ENCODE measurements at regions not wholly inside any gene's neighbourhood (a gene's known extent, or its start where the extent isn't known, plus 50 kb on each side); places are given as distances from the start of the nearest gene placed in this dataset.
"Not testable (repeated sequence)": the region's sequence is repeated elsewhere in the genome, so short reads cannot be mapped to it uniquely, and the experiment has no call there.

DNA sequence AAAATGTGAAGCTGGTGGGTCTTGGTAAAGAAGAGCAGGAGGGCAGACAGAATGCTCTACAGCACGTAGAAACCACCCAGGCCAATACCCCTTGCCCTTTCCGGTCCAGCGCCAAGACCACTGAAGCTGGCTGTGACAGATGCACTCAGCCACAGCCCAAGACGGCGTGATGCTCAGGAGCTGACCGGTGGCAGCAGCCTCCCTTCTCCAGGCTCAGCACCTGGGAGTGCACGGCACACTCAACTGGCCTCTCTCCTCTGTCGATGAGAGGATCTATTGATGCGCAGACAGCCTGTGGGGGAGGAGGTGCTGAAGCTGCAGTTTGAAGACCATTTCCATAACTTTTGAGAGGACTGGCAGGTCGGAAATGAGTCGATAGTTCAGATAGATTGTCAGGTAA lies 141.0 kb upstream of the MYT1L start:
- no peaks in the 10 kb centered on the region for H3K27me3 ChIP-seq (ENCODE audit: insufficient read depth, low read length, poor library complexity, severe bottlenecking)
- H3K4me1 ChIP-seq (ENCODE audit: insufficient read depth, low read length): no peaks in the 10 kb centered on the region
- Mint-ChIP-seq H3K27ac (no peak overlapping the region), H3K36me3 (no peaks in the 10 kb centered on the region), H3K4me3 (no peak overlapping the region), H3K4me1 (no peaks in the 10 kb centered on the region), H3K27me3 (no peaks in the 10 kb centered on the region), H3K9me3 (peaks cover 0 to 3% (median 0%) of the 10 kb centered on the region in 5 donors)
- H3K36me3 ChIP-seq (ENCODE audit: insufficient read depth, low read length): no peaks in the 10 kb centered on the region
- H3K27ac ChIP-seq (ENCODE audit: low read depth, low read length): no peak overlapping the region
- CTCF ChIA-PET: no interaction called here
- no peak for DNase-seq
- no peaks in the 10 kb centered on the region for H3K9me3 ChIP-seq (ENCODE audit: low read length)
- POLR2A ChIA-PET: no interaction called here
- H3K4me3 ChIP-seq (ENCODE audit: low read length): no peak overlapping the region

DNA sequence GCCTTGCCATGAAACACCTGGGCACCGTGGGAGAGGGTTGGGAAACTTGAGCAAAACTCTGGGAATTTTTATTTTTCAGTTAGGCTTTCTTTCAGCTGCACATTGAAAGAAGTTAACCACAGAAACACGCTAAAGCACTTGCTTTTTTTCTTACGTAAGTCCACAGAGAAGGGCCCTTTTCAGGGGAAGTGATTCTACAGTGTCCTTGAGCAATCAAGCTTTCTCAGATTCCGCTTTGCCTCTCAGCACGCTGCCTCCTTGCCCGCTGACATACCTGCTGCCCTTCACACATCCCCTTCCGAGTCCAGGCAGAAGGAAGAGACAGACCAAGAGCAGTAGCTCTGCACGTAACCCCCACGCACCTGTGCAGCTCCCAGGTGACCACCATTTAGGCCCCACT lies 135.5 kb upstream of the MYT1L start:
- Mint-ChIP-seq H3K4me1 (no peaks in the 10 kb centered on the region), H3K4me3 (no peak overlapping the region), H3K9me3 (peaks cover 0 to 3% (median 2%) of the 10 kb centered on the region in 5 donors), H3K36me3 (no peaks in the 10 kb centered on the region), H3K27me3 (no peaks in the 10 kb centered on the region), H3K27ac (no peak overlapping the region)
- no peaks in the 10 kb centered on the region for H3K27me3 ChIP-seq (ENCODE audit: insufficient read depth, low read length, poor library complexity, severe bottlenecking)
- no peaks in the 10 kb centered on the region for H3K36me3 ChIP-seq (ENCODE audit: insufficient read depth, low read length)
- H3K27ac ChIP-seq (ENCODE audit: low read depth, low read length): no peak overlapping the region
- POLR2A ChIA-PET: no interaction called here
- H3K9me3 ChIP-seq (ENCODE audit: low read length): no peaks in the 10 kb centered on the region
- no peaks in the 10 kb centered on the region for H3K4me1 ChIP-seq (ENCODE audit: insufficient read depth, low read length)
- no peak overlapping the region for H3K4me3 ChIP-seq (ENCODE audit: low read length)
- CTCF ChIA-PET: no interaction called here
- no peak for DNase-seq

DNA sequence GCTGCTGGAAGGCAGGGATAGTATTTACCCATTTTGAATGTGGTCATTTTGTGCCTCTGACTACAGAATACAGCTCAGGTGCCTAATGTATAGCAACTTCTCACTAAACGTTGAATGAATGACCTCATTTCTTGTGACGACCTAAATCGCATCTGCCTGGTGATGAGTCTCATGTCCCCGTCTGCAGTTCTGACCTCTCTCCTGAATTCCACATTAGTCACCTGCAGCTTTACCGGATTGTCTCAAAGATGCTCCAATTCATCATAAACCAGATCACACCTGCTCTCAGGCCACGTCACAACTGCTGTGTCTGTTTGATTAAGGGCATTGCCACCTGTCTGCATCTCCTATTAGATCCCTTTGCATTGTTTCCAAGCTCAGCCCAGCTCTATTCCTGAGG lies 133.6 kb upstream of the MYT1L start:
- DNase-seq: no peak
- no peaks in the 10 kb centered on the region for H3K27me3 ChIP-seq (ENCODE audit: insufficient read depth, low read length, poor library complexity, severe bottlenecking)
- H3K36me3 ChIP-seq (ENCODE audit: insufficient read depth, low read length): no peaks in the 10 kb centered on the region
- H3K9me3 ChIP-seq (ENCODE audit: low read length): no peaks in the 10 kb centered on the region
- Mint-ChIP-seq H3K27me3 (no peaks in the 10 kb centered on the region), H3K4me3 (no peak overlapping the region), H3K27ac (no peak overlapping the region), H3K36me3 (no peaks in the 10 kb centered on the region), H3K9me3 (peaks cover 0 to 3% (median 2%) of the 10 kb centered on the region in 5 donors), H3K4me1 (no peaks in the 10 kb centered on the region)
- H3K27ac ChIP-seq (ENCODE audit: low read depth, low read length): no peak overlapping the region
- no peak overlapping the region for H3K4me3 ChIP-seq (ENCODE audit: low read length)
- ChIA-PET CTCF (no interaction called here), POLR2A (no interaction called here)
- no peaks in the 10 kb centered on the region for H3K4me1 ChIP-seq (ENCODE audit: insufficient read depth, low read length)

DNA sequence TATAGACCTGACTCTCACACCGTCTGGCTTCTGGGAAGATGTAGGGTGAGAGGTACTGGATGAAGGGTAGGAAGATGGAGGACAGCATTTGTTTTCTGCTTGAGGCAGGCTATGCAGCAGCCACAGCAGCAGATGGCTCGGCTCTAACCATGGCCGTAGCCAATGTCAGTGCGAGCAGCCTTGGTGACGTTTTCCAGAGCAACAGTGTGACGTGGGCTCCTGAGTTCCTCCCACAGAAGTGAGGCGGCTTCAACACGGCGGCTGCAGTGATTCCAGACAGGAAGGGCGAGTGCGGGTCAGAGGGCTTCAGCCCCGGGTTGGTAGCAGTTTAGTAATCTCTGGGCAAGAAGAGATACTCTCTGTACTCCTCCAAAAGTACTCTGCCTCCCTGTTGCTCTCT lies 133.0 kb upstream of the MYT1L start:
- Histone ChIP-seq H3K9me3 (ENCODE audit: low read length) (no peaks in the 10 kb centered on the region), H3K36me3 (ENCODE audit: insufficient read depth, low read length) (no peaks in the 10 kb centered on the region), H3K4me1 (ENCODE audit: insufficient read depth, low read length) (no peaks in the 10 kb centered on the region), H3K4me3 (ENCODE audit: low read length) (no peak overlapping the region), H3K27ac (ENCODE audit: low read depth, low read length) (no peak overlapping the region), H3K27me3 (ENCODE audit: insufficient read depth, low read length, poor library complexity, severe bottlenecking) (no peaks in the 10 kb centered on the region)
- H3K27me3 Mint-ChIP-seq: no peaks in the 10 kb centered on the region
- no peak for DNase-seq
- H3K36me3 Mint-ChIP-seq: no peaks in the 10 kb centered on the region
- H3K4me3 Mint-ChIP-seq: no peak overlapping the region
- peaks cover 0 to 3% (median 2%) of the 10 kb centered on the region in 5 donors for H3K9me3 Mint-ChIP-seq
- POLR2A ChIA-PET: no interaction called here
- CTCF ChIA-PET: no interaction called here
- no peak overlapping the region for H3K27ac Mint-ChIP-seq
- no peaks in the 10 kb centered on the region for H3K4me1 Mint-ChIP-seq

DNA sequence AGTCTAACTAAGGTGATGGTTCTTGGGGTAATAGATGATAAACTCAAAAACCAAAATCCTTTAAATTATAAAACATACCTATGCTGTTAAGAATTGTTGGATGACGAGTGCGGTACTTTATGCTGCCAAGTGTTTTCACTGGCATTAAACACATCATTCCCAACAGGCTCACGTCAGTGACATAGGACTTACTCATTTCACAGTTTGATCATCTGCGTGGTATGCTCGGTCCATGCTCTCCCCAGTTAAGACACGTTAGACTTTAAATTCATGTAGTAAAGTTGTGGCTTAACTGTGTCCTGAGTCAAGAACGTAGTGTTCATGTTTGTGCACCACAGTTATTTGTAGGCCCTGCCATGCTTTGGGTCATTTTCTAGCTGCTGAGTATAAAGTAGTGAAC lies 125.6 kb upstream of the MYT1L start:
- Mint-ChIP-seq H3K4me1 (no peaks in the 10 kb centered on the region), H3K9me3 (peaks cover 0 to 3% (median 0%) of the 10 kb centered on the region in 5 donors), H3K27me3 (no peaks in the 10 kb centered on the region), H3K4me3 (no peak overlapping the region), H3K36me3 (no peaks in the 10 kb centered on the region), H3K27ac (no peak overlapping the region)
- H3K27me3 ChIP-seq (ENCODE audit: insufficient read depth, low read length, poor library complexity, severe bottlenecking): no peaks in the 10 kb centered on the region
- ChIA-PET POLR2A (no interaction called here), CTCF (no interaction called here)
- H3K27ac ChIP-seq (ENCODE audit: low read depth, low read length): no peak overlapping the region
- H3K4me1 ChIP-seq (ENCODE audit: insufficient read depth, low read length): no peaks in the 10 kb centered on the region
- H3K9me3 ChIP-seq (ENCODE audit: low read length): no peaks in the 10 kb centered on the region
- H3K36me3 ChIP-seq (ENCODE audit: insufficient read depth, low read length): no peaks in the 10 kb centered on the region
- DNase-seq: no peak
- H3K4me3 ChIP-seq (ENCODE audit: low read length): no peak overlapping the region

DNA sequence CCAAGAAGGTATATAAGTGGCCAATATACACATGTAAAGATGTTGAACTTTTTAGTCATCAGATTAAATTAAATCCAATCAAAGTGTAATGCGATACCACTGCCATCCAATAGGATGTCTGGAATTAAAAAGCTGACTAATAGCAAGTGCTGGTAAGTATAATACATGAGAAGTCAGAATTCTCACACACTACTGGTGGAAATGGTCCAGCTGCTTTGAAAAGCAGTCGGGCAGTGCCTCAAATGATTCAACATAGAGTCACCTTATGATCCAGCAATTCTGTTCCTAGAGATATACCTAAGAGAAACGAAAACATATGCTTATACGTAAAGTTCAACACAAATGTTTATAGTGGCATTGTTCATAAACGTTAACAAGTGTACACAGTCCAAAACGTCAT lies 124.1 kb upstream of the MYT1L start:
- CTCF ChIA-PET: no interaction called here
- Histone ChIP-seq H3K4me1 (ENCODE audit: insufficient read depth, low read length) (no peaks in the 10 kb centered on the region), H3K36me3 (ENCODE audit: insufficient read depth, low read length) (no peaks in the 10 kb centered on the region), H3K27ac (ENCODE audit: low read depth, low read length) (no peak overlapping the region), H3K27me3 (ENCODE audit: insufficient read depth, low read length, poor library complexity, severe bottlenecking) (no peaks in the 10 kb centered on the region), H3K9me3 (ENCODE audit: low read length) (no peaks in the 10 kb centered on the region), H3K4me3 (ENCODE audit: low read length) (no peak overlapping the region)
- no peaks in the 10 kb centered on the region for H3K4me1 Mint-ChIP-seq
- no peaks in the 10 kb centered on the region for H3K36me3 Mint-ChIP-seq
- H3K27ac Mint-ChIP-seq: no peak overlapping the region
- H3K27me3 Mint-ChIP-seq: no peaks in the 10 kb centered on the region
- POLR2A ChIA-PET: no interaction called here
- no peak for DNase-seq
- no peak overlapping the region for H3K4me3 Mint-ChIP-seq
- H3K9me3 Mint-ChIP-seq: peaks cover 0 to 3% (median 0%) of the 10 kb centered on the region in 5 donors

DNA sequence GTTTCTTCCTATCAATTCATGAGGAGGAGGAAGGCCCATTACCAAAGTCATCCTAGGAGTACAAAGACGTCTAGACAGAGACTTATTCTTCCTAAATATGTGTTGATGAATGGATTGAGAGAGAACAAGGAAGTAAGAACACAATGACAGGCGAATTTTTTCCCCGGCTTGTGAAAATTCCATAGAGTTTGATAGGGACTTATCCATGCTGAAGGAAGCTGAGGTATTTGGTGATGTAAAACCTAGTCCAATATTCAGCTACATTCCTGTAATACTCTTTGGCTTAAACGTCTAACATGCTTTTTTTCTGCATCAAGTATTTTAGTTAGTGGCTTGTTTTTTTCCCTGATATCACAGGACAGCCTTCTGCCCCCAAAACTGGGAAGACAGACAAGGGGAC lies 121.9 kb upstream of the MYT1L start:
- Mint-ChIP-seq H3K36me3 (no peaks in the 10 kb centered on the region), H3K9me3 (peaks cover 0 to 3% (median 0%) of the 10 kb centered on the region in 5 donors), H3K27me3 (no peaks in the 10 kb centered on the region), H3K4me1 (no peaks in the 10 kb centered on the region), H3K4me3 (no peak overlapping the region), H3K27ac (no peak overlapping the region)
- Histone ChIP-seq H3K4me1 (ENCODE audit: insufficient read depth, low read length) (no peaks in the 10 kb centered on the region), H3K36me3 (ENCODE audit: insufficient read depth, low read length) (no peaks in the 10 kb centered on the region), H3K27ac (ENCODE audit: low read depth, low read length) (no peak overlapping the region), H3K27me3 (ENCODE audit: insufficient read depth, low read length, poor library complexity, severe bottlenecking) (no peaks in the 10 kb centered on the region), H3K9me3 (ENCODE audit: low read length) (no peaks in the 10 kb centered on the region), H3K4me3 (ENCODE audit: low read length) (no peak overlapping the region)
- ChIA-PET POLR2A (no interaction called here), CTCF (no interaction called here)
- DNase-seq: no peak

DNA sequence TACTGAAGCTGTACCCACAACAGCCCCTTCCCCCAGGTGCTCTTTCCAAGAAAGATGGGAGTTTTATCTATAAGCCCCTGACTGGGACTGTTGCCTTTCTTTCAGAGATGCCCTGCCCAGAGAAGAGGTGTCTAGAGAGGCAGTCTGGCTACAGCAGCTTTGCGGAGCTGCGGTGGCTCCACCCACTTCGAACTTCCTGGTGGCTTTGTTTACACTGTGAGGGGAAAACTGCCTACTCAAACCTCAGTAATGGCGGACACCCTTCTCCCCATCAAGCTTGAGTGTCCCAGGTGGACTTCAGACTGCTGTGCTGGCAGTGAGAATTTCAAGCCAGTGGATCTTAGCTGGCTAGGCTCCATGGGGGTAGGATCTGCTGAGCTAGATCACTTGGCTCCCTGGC lies 120.2 kb upstream of the MYT1L start:
- H3K4me1 ChIP-seq (ENCODE audit: insufficient read depth, low read length); H3K4me3 Mint-ChIP-seq; H3K27ac ChIP-seq (ENCODE audit: low read depth, low read length); H3K27me3 Mint-ChIP-seq; H3K4me3 ChIP-seq (ENCODE audit: low read length); H3K27ac Mint-ChIP-seq; H3K36me3 ChIP-seq (ENCODE audit: insufficient read depth, low read length); H3K4me1 Mint-ChIP-seq; POLR2A ChIA-PET; CTCF ChIA-PET; DNase-seq; H3K27me3 ChIP-seq (ENCODE audit: insufficient read depth, low read length, poor library complexity, severe bottlenecking); H3K36me3 Mint-ChIP-seq; H3K9me3 Mint-ChIP-seq; H3K9me3 ChIP-seq (ENCODE audit: low read length): not testable (repeated sequence)

DNA sequence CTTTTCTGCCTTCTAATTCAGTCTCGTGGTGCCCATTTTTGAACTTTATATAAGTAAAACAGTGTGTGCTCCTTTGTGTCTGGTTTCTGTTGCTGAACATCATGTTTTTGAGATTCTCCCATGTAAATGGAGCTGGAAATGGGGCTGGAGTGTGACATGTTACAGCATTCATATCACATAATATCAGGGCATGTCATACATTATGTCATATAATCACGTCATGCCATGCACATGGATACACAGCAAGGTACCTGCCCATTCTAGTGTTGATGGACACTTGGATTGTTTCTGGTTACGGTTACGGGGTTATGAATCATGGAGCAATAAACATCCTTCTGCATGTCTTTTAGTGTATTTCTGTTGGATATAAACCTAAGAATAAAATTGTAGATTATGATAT lies 117.1 kb upstream of the MYT1L start:
- no peaks in the 10 kb centered on the region for H3K9me3 ChIP-seq (ENCODE audit: low read length)
- H3K27ac ChIP-seq (ENCODE audit: low read depth, low read length): no peak overlapping the region
- no peak overlapping the region for H3K4me3 ChIP-seq (ENCODE audit: low read length)
- no peaks in the 10 kb centered on the region for H3K27me3 ChIP-seq (ENCODE audit: insufficient read depth, low read length, poor library complexity, severe bottlenecking)
- DNase-seq: no peak
- no peaks in the 10 kb centered on the region for H3K36me3 ChIP-seq (ENCODE audit: insufficient read depth, low read length)
- H3K27ac Mint-ChIP-seq: no peak overlapping the region
- POLR2A ChIA-PET: no interaction called here
- no peaks in the 10 kb centered on the region for H3K27me3 Mint-ChIP-seq
- H3K9me3 Mint-ChIP-seq: peaks cover 0 to 3% (median 0%) of the 10 kb centered on the region in 5 donors
- no peaks in the 10 kb centered on the region for H3K36me3 Mint-ChIP-seq
- H3K4me3 Mint-ChIP-seq: no peak overlapping the region
- H3K4me1 Mint-ChIP-seq: no peaks in the 10 kb centered on the region
- no peaks in the 10 kb centered on the region for H3K4me1 ChIP-seq (ENCODE audit: insufficient read depth, low read length)
- CTCF ChIA-PET: no interaction called here
